Astrocyte (in vitro differentiated cells and primary cell): ENCODE measurements at regions not wholly inside any gene's neighbourhood (a gene's known extent, or its start where the extent isn't known, plus 50 kb on each side); places are given as distances from the start of the nearest gene placed in this dataset.

ENCODE experiments used
- DNase-seq: peaks from one replicate; pipeline ENCODE4 v3.0.0-alpha.2; 2010; ENCODE audit warnings: low read depth
- FAIRE-seq: peaks from 2 replicates; lab custom pipeline; 2011; peaks lifted over from hg19 to GRCh38; lab: Jason Lieb, UNC
- H2AFZ ChIP-seq: 2 replicates; pipeline ENCODE4 v1.6.0; 2012; ENCODE audit warnings: low read depth, low read length, inconsistent platforms
- H3K27ac ChIP-seq: 2 replicates; pipeline ENCODE4 v1.5.1; 2011; ENCODE audit warnings: low read depth, low read length, inconsistent platforms
- H3K27me3 ChIP-seq: 2 replicates; pipeline ENCODE4 v1.6.0; 2011; ENCODE audit warnings: low read length, inconsistent platforms; ENCODE audit not compliant: insufficient read depth
- H3K36me3 ChIP-seq: 2 replicates; pipeline ENCODE4 v1.5.1; 2011; ENCODE audit warnings: low read length, inconsistent platforms; ENCODE audit not compliant: insufficient read depth
- H3K4me1 ChIP-seq: 2 replicates; pipeline ENCODE4 v1.5.1; 2011; ENCODE audit warnings: low read length, inconsistent platforms; ENCODE audit not compliant: insufficient read depth
- H3K4me2 ChIP-seq: 2 replicates; pipeline ENCODE4 v1.6.0; 2012; ENCODE audit warnings: low read length, inconsistent platforms
- H3K4me3 ChIP-seq: 2 replicates; pipeline ENCODE4 v1.5.1; 2011; ENCODE audit warnings: low read depth, mild to moderate bottlenecking, low read length, inconsistent platforms; ENCODE audit not compliant: insufficient read depth
- H3K79me2 ChIP-seq: 2 replicates; pipeline ENCODE4 v1.6.0; 2012; ENCODE audit warnings: mild to moderate bottlenecking, low read length, inconsistent platforms; ENCODE audit not compliant: insufficient read depth
- H3K9ac ChIP-seq: 2 replicates; pipeline ENCODE4 v1.6.0; 2012; ENCODE audit warnings: mild to moderate bottlenecking, low read length, inconsistent platforms
- H3K9me3 ChIP-seq: 2 replicates; pipeline ENCODE4 v1.5.1; 2012; ENCODE audit warnings: low read depth, mild to moderate bottlenecking, low read length, inconsistent platforms; ENCODE audit not compliant: insufficient read depth
- H4K20me1 ChIP-seq: 2 replicates; pipeline ENCODE4 v1.6.0; 2012; ENCODE audit warnings: low read length, inconsistent platforms; ENCODE audit not compliant: insufficient read depth
- H3K27ac Mint-ChIP-seq: one replicate; pipeline ENCODE4 v1.8.0; 2021; ENCODE audit warnings: mild to moderate bottlenecking, mixed read lengths; ENCODE audit not compliant: unreplicated experiment
- H3K27me3 Mint-ChIP-seq: one replicate; pipeline ENCODE4 v1.8.0; 2021; ENCODE audit warnings: low read depth, mixed read lengths; ENCODE audit not compliant: unreplicated experiment
- H3K36me3 Mint-ChIP-seq: one replicate; pipeline ENCODE4 v1.8.0; 2021; ENCODE audit warnings: low read depth, mixed read lengths; ENCODE audit not compliant: unreplicated experiment
- H3K4me1 Mint-ChIP-seq: one replicate; pipeline ENCODE4 v1.8.0; 2021; ENCODE audit warnings: low read depth, mixed read lengths; ENCODE audit not compliant: unreplicated experiment
- H3K4me3 Mint-ChIP-seq: one replicate; pipeline ENCODE4 v1.8.0; 2021; ENCODE audit warnings: mild to moderate bottlenecking, moderate library complexity, mixed read lengths; ENCODE audit not compliant: unreplicated experiment
- H3K9me3 Mint-ChIP-seq: one replicate; pipeline ENCODE4 v1.8.0; 2021; ENCODE audit warnings: mild to moderate bottlenecking, mixed read lengths; ENCODE audit not compliant: unreplicated experiment
- EZH2 ChIP-seq: IDR thresholded peaks from 2 replicates; pipeline ENCODE4 v1.6.1; 2012; ENCODE audit warnings: mild to moderate bottlenecking, low read length, inconsistent platforms; ENCODE audit not compliant: insufficient read depth
- TF ChIP-seq, protein P1 (sequence below): IDR thresholded peaks from 2 replicates; pipeline ENCODE4 v1.5.1; 2011; ENCODE audit warnings: low read depth, mild to moderate bottlenecking, inconsistent platforms, low read length, moderate library complexity; ENCODE audit not compliant: insufficient read depth

DNA sequence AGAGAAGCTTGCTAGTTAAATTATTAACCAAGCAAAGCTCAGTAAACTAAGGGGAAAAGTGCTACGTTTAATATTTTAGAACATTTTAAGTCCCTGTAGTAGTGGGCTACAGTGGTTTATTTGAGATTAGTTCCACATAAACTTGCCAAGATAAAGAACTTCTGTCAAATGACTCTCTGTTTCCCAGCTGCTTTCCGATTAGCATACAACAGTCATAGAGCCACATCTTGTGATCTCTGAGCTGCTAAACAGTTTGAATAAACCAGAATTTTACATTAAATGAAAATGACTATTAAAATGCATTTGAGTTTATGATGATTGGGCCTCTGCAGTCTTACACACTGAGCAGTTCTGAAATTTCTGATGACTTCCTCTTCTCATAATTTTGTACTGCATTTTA lies 568.5 kb downstream of the IQCM start:
- no peak overlapping the region for H3K9ac ChIP-seq
- H3K79me2 ChIP-seq = no peaks in the 10 kb centered on the region
- H3K4me3 ChIP-seq = no peak overlapping the region
- H3K27ac Mint-ChIP-seq = no peak overlapping the region
- TF ChIP-seq EZH2 = no peak
- TF ChIP-seq, protein P1, sequence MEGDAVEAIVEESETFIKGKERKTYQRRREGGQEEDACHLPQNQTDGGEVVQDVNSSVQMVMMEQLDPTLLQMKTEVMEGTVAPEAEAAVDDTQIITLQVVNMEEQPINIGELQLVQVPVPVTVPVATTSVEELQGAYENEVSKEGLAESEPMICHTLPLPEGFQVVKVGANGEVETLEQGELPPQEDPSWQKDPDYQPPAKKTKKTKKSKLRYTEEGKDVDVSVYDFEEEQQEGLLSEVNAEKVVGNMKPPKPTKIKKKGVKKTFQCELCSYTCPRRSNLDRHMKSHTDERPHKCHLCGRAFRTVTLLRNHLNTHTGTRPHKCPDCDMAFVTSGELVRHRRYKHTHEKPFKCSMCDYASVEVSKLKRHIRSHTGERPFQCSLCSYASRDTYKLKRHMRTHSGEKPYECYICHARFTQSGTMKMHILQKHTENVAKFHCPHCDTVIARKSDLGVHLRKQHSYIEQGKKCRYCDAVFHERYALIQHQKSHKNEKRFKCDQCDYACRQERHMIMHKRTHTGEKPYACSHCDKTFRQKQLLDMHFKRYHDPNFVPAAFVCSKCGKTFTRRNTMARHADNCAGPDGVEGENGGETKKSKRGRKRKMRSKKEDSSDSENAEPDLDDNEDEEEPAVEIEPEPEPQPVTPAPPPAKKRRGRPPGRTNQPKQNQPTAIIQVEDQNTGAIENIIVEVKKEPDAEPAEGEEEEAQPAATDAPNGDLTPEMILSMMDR = no peak
- FAIRE-seq (no peak), DNase-seq (peak; percentile 17)
- no peaks in the 10 kb centered on the region for H3K4me1 ChIP-seq
- H3K27ac ChIP-seq = no peak overlapping the region
- H3K36me3 Mint-ChIP-seq = no peaks in the 10 kb centered on the region
- no peaks in the 10 kb centered on the region for H3K27me3 ChIP-seq
- H3K4me1 Mint-ChIP-seq = peaks cover 8% of the 10 kb centered on the region
- no peak overlapping the region for H2AFZ ChIP-seq
- H3K36me3 ChIP-seq = no peaks in the 10 kb centered on the region
- H3K9me3 ChIP-seq = no peaks in the 10 kb centered on the region
- peaks cover 2% of the 10 kb centered on the region for H3K27me3 Mint-ChIP-seq
- peaks cover 4% of the 10 kb centered on the region for H3K9me3 Mint-ChIP-seq
- no peaks in the 10 kb centered on the region for H4K20me1 ChIP-seq
- no peak overlapping the region for H3K4me2 ChIP-seq
- H3K4me3 Mint-ChIP-seq = no peak overlapping the region

DNA sequence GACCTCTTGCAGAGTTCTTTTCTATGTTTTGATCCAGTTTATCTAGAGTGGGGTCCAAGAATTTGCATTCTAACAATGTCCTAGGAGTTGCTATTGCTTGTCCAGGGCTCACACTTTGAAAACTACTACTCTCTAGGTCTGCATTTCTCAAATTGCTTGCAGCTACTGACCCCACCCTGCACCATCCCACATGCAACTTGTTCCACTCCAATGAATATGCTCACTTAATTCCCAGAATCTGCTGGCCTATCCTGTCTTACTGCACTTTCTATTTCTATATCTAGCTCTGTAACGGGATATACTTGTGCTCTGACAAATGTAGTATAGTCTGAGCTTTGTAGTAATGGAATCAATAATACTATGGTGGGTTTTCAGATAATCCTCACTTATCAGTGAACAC lies 570.3 kb downstream of the IQCM start:
- Mint-ChIP-seq H3K4me1 (peaks cover 8% of the 10 kb centered on the region), H3K4me3 (no peak overlapping the region), H3K9me3 (no peaks in the 10 kb centered on the region), H3K36me3 (no peaks in the 10 kb centered on the region), H3K27ac (no peak overlapping the region), H3K27me3 (peaks cover 2% of the 10 kb centered on the region)
- Histone ChIP-seq H3K79me2 (no peaks in the 10 kb centered on the region), H3K4me1 (no peaks in the 10 kb centered on the region), H3K27me3 (no peaks in the 10 kb centered on the region), H3K9me3 (no peaks in the 10 kb centered on the region), H3K27ac (no peak overlapping the region), H3K36me3 (no peaks in the 10 kb centered on the region), H3K4me3 (no peak overlapping the region), H3K9ac (no peak overlapping the region), H3K4me2 (no peak overlapping the region), H4K20me1 (no peaks in the 10 kb centered on the region), H2AFZ (no peak overlapping the region)
- DNase-seq (no peak), FAIRE-seq (no peak)
- TF ChIP-seq, protein P1 = no peak
- TF ChIP-seq EZH2 = no peak

DNA sequence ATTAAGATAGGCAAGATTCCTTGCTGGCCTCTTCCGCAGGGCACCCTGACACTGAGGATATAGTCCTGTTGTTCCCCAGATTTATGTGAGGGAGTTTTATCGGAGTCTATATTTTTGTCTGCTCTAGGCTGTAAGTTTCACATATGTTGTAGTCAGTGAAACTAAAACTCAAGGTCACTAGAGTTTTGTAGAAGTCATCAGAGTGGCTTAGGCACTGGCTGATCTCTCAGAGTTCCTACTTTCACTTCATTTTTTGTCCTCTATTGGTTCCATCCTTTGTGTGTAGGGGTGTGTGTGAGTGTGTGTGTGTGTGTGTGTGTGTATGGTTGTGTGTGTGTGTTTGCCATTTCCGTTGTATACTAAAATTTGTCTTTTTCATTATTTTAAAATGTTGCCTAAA lies 577.5 kb downstream of the IQCM start:
- Histone ChIP-seq H3K9ac (no peak overlapping the region), H4K20me1 (no peaks in the 10 kb centered on the region), H3K27ac (no peak overlapping the region), H2AFZ (no peak overlapping the region), H3K4me2 (no peak overlapping the region), H3K9me3 (no peaks in the 10 kb centered on the region), H3K27me3 (no peaks in the 10 kb centered on the region), H3K4me3 (no peak overlapping the region), H3K79me2 (no peaks in the 10 kb centered on the region), H3K36me3 (no peaks in the 10 kb centered on the region), H3K4me1 (no peaks in the 10 kb centered on the region)
- Mint-ChIP-seq H3K4me3 (no peak overlapping the region), H3K27ac (no peak overlapping the region), H3K36me3 (no peaks in the 10 kb centered on the region), H3K4me1 (no peaks in the 10 kb centered on the region), H3K27me3 (no peaks in the 10 kb centered on the region), H3K9me3 (no peaks in the 10 kb centered on the region)
- TF ChIP-seq, protein P1 = no peak
- no peak for TF ChIP-seq EZH2
- FAIRE-seq (peak; percentile 20), DNase-seq (no peak)
